ENCODE measurements at regions not wholly inside any gene's neighbourhood (a gene's known extent, or its start where the extent isn't known, plus 50 kb on each side); places are given as distances from the start of the nearest gene placed in this dataset.

- peaks cover 50% of the 10 kb centered on the region for H3K4me1 Mint-ChIP-seq (ENCODE audit: low read depth)
- H3K27ac Mint-ChIP-seq, result peak overlapping the region; percentile 59
- H3K9me3 Mint-ChIP-seq, result no peaks in the 10 kb centered on the region
- intact Hi-C loops (cut with micrococcal nuclease), result loop anchor here (10.0 kb wide), 1 partner anchor 308 kb away; no protein-coding TSS in a partner anchor
- no peak overlapping the region for H3K4me3 Mint-ChIP-seq
- no peaks in the 10 kb centered on the region for H3K36me3 Mint-ChIP-seq (ENCODE audit: low read depth)
- peaks cover 8% of the 10 kb centered on the region for H3K27me3 Mint-ChIP-seq
These were observed 206.1 kb upstream of the HDAC4 start for GRCh38 chr2:239606741-239607516.

- Mint-ChIP-seq H3K4me3 (no peak overlapping the region), H3K36me3 (ENCODE audit: low read depth) (no peaks in the 10 kb centered on the region), H3K4me1 (ENCODE audit: low read depth) (peaks cover 58% of the 10 kb centered on the region), H3K9me3 (no peaks in the 10 kb centered on the region), H3K27ac (no peak overlapping the region), H3K27me3 (peaks cover 8% of the 10 kb centered on the region)
- intact Hi-C loops (cut with micrococcal nuclease), result loop anchor here (10.0 kb wide), 1 partner anchor 309 kb away; no protein-coding TSS in a partner anchor
These were observed 205.2 kb upstream of the HDAC4 start for GRCh38 chr2:239605976-239606375.

GRCh38 chr2:239605409-239605808, 204.6 kb upstream of the HDAC4 start:
- Mint-ChIP-seq H3K4me3 (no peak overlapping the region), H3K27me3 (peaks cover 8% of the 10 kb centered on the region), H3K9me3 (no peaks in the 10 kb centered on the region), H3K4me1 (ENCODE audit: low read depth) (peaks cover 58% of the 10 kb centered on the region), H3K27ac (no peak overlapping the region), H3K36me3 (ENCODE audit: low read depth) (no peaks in the 10 kb centered on the region)
- intact Hi-C loops (cut with micrococcal nuclease), result loop anchor here (10.0 kb wide), 1 partner anchor 309 kb away; no protein-coding TSS in a partner anchor

GRCh38 chr2:239604861-239605260, 204.0 kb upstream of the HDAC4 start:
- H3K36me3 Mint-ChIP-seq (ENCODE audit: low read depth), result no peaks in the 10 kb centered on the region
- intact Hi-C loops (cut with micrococcal nuclease), result loop anchor here (10.0 kb wide), 1 partner anchor 310 kb away; no protein-coding TSS in a partner anchor
- H3K9me3 Mint-ChIP-seq, result no peaks in the 10 kb centered on the region
- H3K27me3 Mint-ChIP-seq, result peaks cover 8% of the 10 kb centered on the region
- H3K27ac Mint-ChIP-seq, result no peak overlapping the region
- H3K4me1 Mint-ChIP-seq (ENCODE audit: low read depth), result peaks cover 58% of the 10 kb centered on the region
- H3K4me3 Mint-ChIP-seq, result no peak overlapping the region

- H3K36me3 Mint-ChIP-seq (ENCODE audit: low read depth), result no peaks in the 10 kb centered on the region
- H3K4me1 Mint-ChIP-seq (ENCODE audit: low read depth), result peaks cover 56% of the 10 kb centered on the region
- intact Hi-C loops (cut with micrococcal nuclease), result loop anchor here (10.0 kb wide), 1 partner anchor 311 kb away; no protein-coding TSS in a partner anchor
- H3K27ac Mint-ChIP-seq, result no peak overlapping the region
- H3K27me3 Mint-ChIP-seq, result peaks cover 10% of the 10 kb centered on the region
- no peaks in the 10 kb centered on the region for H3K9me3 Mint-ChIP-seq
- H3K4me3 Mint-ChIP-seq, result no peak overlapping the region
These were observed 202.9 kb upstream of the HDAC4 start for GRCh38 chr2:239603411-239604356.

GRCh38 chr2:239602290-239603282, 201.8 kb upstream of the HDAC4 start:
- Mint-ChIP-seq H3K27ac (no peak overlapping the region), H3K4me1 (ENCODE audit: low read depth) (peaks cover 45% of the 10 kb centered on the region), H3K4me3 (no peak overlapping the region), H3K27me3 (peaks cover 8% of the 10 kb centered on the region), H3K9me3 (no peaks in the 10 kb centered on the region), H3K36me3 (ENCODE audit: low read depth) (no peaks in the 10 kb centered on the region)
- intact Hi-C loops (cut with micrococcal nuclease), result loop anchor here (10.0 kb wide), 1 partner anchor 312 kb away; no protein-coding TSS in a partner anchor

GRCh38 chr2:239601880-239602279, 201.1 kb upstream of the HDAC4 start:
- H3K27me3 Mint-ChIP-seq, result peaks cover 4% of the 10 kb centered on the region
- intact Hi-C loops (cut with micrococcal nuclease), result loop anchor here (10.0 kb wide), 1 partner anchor 313 kb away; no protein-coding TSS in a partner anchor
- H3K36me3 Mint-ChIP-seq (ENCODE audit: low read depth), result no peaks in the 10 kb centered on the region
- H3K9me3 Mint-ChIP-seq, result no peaks in the 10 kb centered on the region
- peaks cover 38% of the 10 kb centered on the region for H3K4me1 Mint-ChIP-seq (ENCODE audit: low read depth)
- no peak overlapping the region for H3K27ac Mint-ChIP-seq
- no peak overlapping the region for H3K4me3 Mint-ChIP-seq

GRCh38 chr2:239601201-239601851, 200.5 kb upstream of the HDAC4 start:
- no peak overlapping the region for H3K4me3 Mint-ChIP-seq
- H3K36me3 Mint-ChIP-seq (ENCODE audit: low read depth), result no peaks in the 10 kb centered on the region
- intact Hi-C loops (cut with micrococcal nuclease), result loop anchor here (10.0 kb wide), 1 partner anchor 313 kb away; no protein-coding TSS in a partner anchor
- peaks cover 3% of the 10 kb centered on the region for H3K27me3 Mint-ChIP-seq
- H3K9me3 Mint-ChIP-seq, result no peaks in the 10 kb centered on the region
- peaks cover 32% of the 10 kb centered on the region for H3K4me1 Mint-ChIP-seq (ENCODE audit: low read depth)
- H3K27ac Mint-ChIP-seq, result no peak overlapping the region

GRCh38 chr2:239600650-239601049, 199.8 kb upstream of the HDAC4 start:
- peaks cover 25% of the 10 kb centered on the region for H3K4me1 Mint-ChIP-seq (ENCODE audit: low read depth)
- no peaks in the 10 kb centered on the region for H3K36me3 Mint-ChIP-seq (ENCODE audit: low read depth)
- no peak overlapping the region for H3K27ac Mint-ChIP-seq
- H3K27me3 Mint-ChIP-seq, result peaks cover 3% of the 10 kb centered on the region
- no peak overlapping the region for H3K4me3 Mint-ChIP-seq
- no peaks in the 10 kb centered on the region for H3K9me3 Mint-ChIP-seq
- intact Hi-C loops (cut with micrococcal nuclease), result loop anchor here (10.0 kb wide), 1 partner anchor 314 kb away; no protein-coding TSS in a partner anchor

- Mint-ChIP-seq H3K36me3 (ENCODE audit: low read depth) (no peaks in the 10 kb centered on the region), H3K4me3 (no peak overlapping the region), H3K4me1 (ENCODE audit: low read depth) (peaks cover 24% of the 10 kb centered on the region), H3K27me3 (peaks cover 3% of the 10 kb centered on the region), H3K9me3 (no peaks in the 10 kb centered on the region), H3K27ac (no peak overlapping the region)
- intact Hi-C loops (cut with micrococcal nuclease), result loop anchor here (10.0 kb wide), 1 partner anchor 315 kb away; no protein-coding TSS in a partner anchor
These were observed 199.3 kb upstream of the HDAC4 start for GRCh38 chr2:239600001-239600593.

GRCh38 chr2:239599299-239599698, 198.5 kb upstream of the HDAC4 start:
- H3K4me1 Mint-ChIP-seq (ENCODE audit: low read depth), result peaks cover 24% of the 10 kb centered on the region
- H3K36me3 Mint-ChIP-seq (ENCODE audit: low read depth), result no peaks in the 10 kb centered on the region
- H3K27ac Mint-ChIP-seq, result no peak overlapping the region
- intact Hi-C loops (cut with micrococcal nuclease), result no loop called here
- peaks cover 3% of the 10 kb centered on the region for H3K27me3 Mint-ChIP-seq
- no peak overlapping the region for H3K4me3 Mint-ChIP-seq
- H3K9me3 Mint-ChIP-seq, result no peaks in the 10 kb centered on the region

GRCh38 chr2:239598732-239599090, 197.9 kb upstream of the HDAC4 start:
- H3K36me3 Mint-ChIP-seq (ENCODE audit: low read depth), result no peaks in the 10 kb centered on the region
- H3K27ac Mint-ChIP-seq, result no peak overlapping the region
- no peaks in the 10 kb centered on the region for H3K9me3 Mint-ChIP-seq
- intact Hi-C loops (cut with micrococcal nuclease), result no loop called here
- H3K4me3 Mint-ChIP-seq, result no peak overlapping the region
- H3K4me1 Mint-ChIP-seq (ENCODE audit: low read depth), result peaks cover 24% of the 10 kb centered on the region
- H3K27me3 Mint-ChIP-seq, result peaks cover 3% of the 10 kb centered on the region

Data from dendritic cell treated with granulocyte-macrophage colony-stimulating factor and Interleukin-4, amounts not matched to agents 40 ng/mL and 50 ng/mL, for 4 days (primary cell).